Mesodermal cell (in vitro differentiated cells): ENCODE measurements at regions not wholly inside any gene's neighbourhood (a gene's known extent, or its start where the extent isn't known, plus 50 kb on each side); places are given as distances from the start of the nearest gene placed in this dataset.

Experiments
- H3K27ac ChIP-seq: 2 replicates; pipeline ENCODE4 v1.7.0; 2013; ENCODE audit warnings: mild to moderate bottlenecking, low read depth, low read length, moderate library complexity; ENCODE audit not compliant: severe bottlenecking
- H3K36me3 ChIP-seq: 2 replicates; pipeline ENCODE4 v1.7.1; 2013; ENCODE audit warnings: mild to moderate bottlenecking, low read length, moderate library complexity; ENCODE audit not compliant: control insufficient read depth, insufficient read depth
- H3K4me1 ChIP-seq: one replicate; pipeline ENCODE4 v1.7.1; 2013; ENCODE audit warnings: mild to moderate bottlenecking, low read length; ENCODE audit not compliant: insufficient read depth, control insufficient read depth, poor library complexity, severe bottlenecking
- H3K4me3 ChIP-seq: 2 replicates; pipeline ENCODE4 v1.7.0; 2013; ENCODE audit warnings: low read length, control low read depth, mild to moderate bottlenecking; ENCODE audit not compliant: insufficient read depth, poor library complexity, severe bottlenecking; ENCODE audit errors: extremely low read depth
- H3K9me3 ChIP-seq: 2 replicates; pipeline ENCODE4 v1.7.1; 2013; ENCODE audit warnings: mild to moderate bottlenecking, low read length, moderate library complexity; ENCODE audit not compliant: control insufficient read depth
- WGBS, 2 experiments: methylation state at CpG; one replicate each; pipeline ENCODE4 v1.1.5; 2013; ENCODE audit warnings: missing lambda C conversion rate in 2 of 2; ENCODE audit not compliant: insufficient coverage in 2 of 2; 5-methylcytosine and 5-hydroxymethylcytosine counted together

DNA sequence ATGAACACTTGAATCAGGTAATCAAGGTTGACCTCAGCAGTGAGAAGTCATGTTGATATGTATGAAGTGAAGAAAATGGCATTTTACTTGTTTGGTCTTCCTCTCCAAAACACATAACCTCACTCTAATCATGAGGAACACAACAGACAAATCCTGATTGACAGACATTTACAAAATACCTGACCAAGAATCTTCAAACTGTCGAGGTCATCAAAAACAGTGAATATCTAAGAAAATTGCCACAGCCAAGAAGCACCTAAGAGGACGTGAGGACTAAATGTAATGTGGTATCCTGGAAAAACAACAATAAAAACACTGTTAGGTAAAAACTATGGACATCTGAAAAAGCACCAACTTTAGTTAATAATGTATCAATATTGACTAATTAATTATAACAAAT lies 129.5 kb upstream of the MAGEB18 start:
- Histone ChIP-seq H3K4me3 (no peak overlapping the region), H3K9me3 (no peaks in the 10 kb centered on the region), H3K27ac (no peak overlapping the region), H3K36me3 (no peaks in the 10 kb centered on the region), H3K4me1 (no peaks in the 10 kb centered on the region)
- WGBS, 2 experiments: no CpG with 5 or more reads among the region's 2 CpGs

DNA sequence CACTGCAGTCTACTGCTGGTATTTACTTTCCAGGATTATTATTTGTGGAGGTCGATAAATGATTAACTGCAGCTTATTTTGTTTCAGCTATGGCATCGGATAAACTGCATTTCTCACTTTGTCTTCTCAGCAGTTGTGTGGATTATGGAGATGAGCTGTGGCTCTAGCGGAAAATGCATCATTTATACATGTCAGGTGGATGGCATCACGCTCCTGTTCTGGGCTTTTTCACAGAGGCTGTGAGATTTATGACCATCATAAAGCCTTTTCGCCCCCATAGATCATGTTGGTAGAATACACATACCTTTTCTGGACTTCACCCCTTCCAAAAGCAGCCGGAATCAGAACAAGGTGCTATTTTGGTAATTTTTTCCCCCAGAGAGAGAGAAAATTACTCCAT lies 118.8 kb upstream of the MAGEB18 start:
- Histone ChIP-seq H3K9me3 (no peaks in the 10 kb centered on the region), H3K4me3 (no peak overlapping the region), H3K36me3 (no peaks in the 10 kb centered on the region), H3K27ac (no peak overlapping the region), H3K4me1 (no peaks in the 10 kb centered on the region)
- WGBS, 2 experiments: 57% methylated on average over 1 of the region's 6 CpGs; no CpG with 5 or more reads in 1 of the 2 experiments

DNA sequence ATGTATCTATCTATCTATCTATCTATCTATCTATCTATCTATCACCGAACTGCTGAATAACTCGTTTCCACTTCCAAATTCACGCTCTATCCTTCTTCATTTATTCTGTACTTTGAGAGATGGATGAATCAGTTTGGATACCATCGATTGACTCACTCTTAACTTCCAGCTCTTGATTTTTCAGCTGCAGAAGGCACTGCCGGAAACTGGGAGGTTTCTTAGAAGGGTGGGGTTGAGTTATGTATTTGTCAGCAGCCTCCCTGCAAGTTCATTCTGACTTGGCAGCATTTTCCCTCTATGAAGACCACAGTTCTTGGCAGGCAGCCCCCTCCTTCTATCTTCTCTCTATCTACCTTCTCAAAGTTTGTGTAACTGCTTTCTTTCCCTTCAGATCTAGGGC lies 112.0 kb upstream of the MAGEB18 start:
- Histone ChIP-seq H3K36me3 (no peaks in the 10 kb centered on the region), H3K4me1 (no peaks in the 10 kb centered on the region), H3K4me3 (no peak overlapping the region), H3K27ac (no peak overlapping the region), H3K9me3 (no peaks in the 10 kb centered on the region)
- no CpG with 5 or more reads among the region's 5 CpGs for WGBS, 2 experiments

DNA sequence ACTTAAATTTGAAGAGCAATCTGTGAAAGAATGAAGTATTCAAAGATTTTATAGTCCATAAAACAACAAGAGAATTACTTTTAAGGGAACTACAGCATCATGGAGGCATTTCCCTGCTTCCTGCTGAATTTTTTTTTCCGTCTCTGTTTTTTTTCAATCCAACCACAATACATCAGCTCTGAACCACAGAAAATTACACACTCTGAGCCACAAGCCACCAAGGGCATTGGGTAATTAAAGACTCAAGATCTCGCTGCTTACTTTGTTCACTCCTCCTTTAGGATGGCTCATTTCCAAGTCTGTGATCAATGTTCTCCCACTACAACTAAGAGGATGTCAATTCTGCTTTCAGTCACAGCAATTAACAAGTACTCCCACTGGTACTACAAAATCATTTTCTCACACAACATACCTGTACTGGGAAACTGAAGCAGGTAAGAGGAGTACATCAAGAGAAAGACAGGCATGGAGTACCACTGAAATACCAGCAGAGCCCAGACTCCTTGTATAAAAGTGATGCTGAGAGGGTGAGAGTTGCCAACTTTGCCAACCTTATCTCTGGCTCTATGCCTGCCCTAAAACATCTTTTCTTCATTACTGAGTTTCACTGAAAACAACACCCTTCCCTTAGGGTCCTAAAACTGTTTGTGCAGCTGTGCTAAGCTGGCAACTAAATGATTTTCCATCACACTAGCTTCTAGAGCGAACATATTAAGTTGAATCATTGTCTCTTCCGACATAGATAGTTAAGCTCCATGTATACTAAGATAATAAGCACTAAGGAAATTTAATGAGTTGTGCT lies 105.8 kb upstream of the MAGEB18 start:
- Histone ChIP-seq H3K4me1 (no peaks in the 10 kb centered on the region), H3K27ac (no peak overlapping the region), H3K4me3 (no peak overlapping the region), H3K36me3 (no peaks in the 10 kb centered on the region), H3K9me3 (no peaks in the 10 kb centered on the region)
- 79% methylated on average over 2 of the region's 4 CpGs; no CpG with 5 or more reads in 1 of the 2 experiments for WGBS, 2 experiments

DNA sequence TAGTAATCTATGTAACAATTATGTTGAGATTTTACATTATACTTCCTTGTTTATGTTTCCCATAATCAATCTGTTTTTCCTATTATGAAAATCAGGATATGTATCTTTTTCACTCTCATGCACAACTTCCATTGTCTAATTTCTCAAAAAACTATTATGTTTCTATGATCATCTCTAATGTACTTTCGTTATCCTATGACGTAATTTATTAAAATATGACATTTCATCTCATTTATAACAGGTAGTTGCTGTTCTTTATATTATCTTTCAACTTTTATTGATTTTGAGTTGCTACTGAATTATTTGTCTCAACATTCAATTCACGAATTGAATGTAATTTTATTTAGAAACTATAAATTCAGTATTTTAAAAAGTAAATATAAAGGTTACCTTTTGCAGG lies 100.8 kb upstream of the MAGEB18 start:
- no peaks in the 10 kb centered on the region for H3K9me3 ChIP-seq
- H3K4me1 ChIP-seq: no peaks in the 10 kb centered on the region
- no CpG with 5 or more reads among the region's 3 CpGs for WGBS, 2 experiments
- H3K4me3 ChIP-seq: no peak overlapping the region
- H3K36me3 ChIP-seq: no peaks in the 10 kb centered on the region
- H3K27ac ChIP-seq: no peak overlapping the region

DNA sequence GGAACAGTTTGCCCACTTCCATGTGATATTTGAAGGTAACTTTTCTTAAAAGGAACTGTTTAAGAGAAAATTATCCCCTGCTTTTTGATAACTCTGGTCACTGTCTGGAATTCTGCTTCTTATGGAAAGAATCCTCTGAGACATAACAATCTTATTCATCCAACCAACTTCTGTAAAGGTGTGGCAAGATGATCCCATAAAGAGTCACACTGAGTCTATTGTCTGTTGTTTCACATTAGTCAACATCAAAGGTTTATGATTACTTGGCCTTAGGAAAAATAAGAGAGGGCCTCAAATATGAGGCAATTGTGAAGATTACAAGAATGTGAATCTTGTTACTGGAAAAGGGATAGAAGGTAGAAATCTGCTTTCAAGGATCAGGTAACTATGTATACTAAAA lies 88.0 kb upstream of the MAGEB18 start:
- Histone ChIP-seq H3K4me1 (no peaks in the 10 kb centered on the region), H3K27ac (no peak overlapping the region), H3K36me3 (no peaks in the 10 kb centered on the region), H3K4me3 (no peak overlapping the region), H3K9me3 (no peaks in the 10 kb centered on the region)

DNA sequence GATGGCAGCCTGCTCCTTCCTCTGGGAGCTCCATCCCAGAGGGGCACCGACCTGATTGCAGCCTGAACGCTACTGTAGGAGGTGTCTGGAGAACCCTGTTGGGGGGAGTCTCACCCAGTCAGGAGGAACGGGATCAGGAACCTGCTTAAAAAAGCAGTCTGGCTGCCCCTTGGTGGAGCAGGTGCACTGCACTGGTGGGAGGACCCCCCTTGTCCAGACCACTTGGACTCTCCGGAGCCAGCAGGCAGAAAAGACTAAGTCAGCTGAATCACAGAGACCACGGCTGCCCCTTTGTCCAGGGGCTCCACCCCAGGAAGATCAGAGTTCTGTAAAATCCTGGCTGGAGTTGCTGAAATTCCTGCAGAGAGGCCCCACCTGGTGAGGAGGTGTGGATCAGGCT lies 67.3 kb upstream of the MAGEB18 start:
- Histone ChIP-seq H3K36me3 (no peaks in the 10 kb centered on the region), H3K27ac (no peak overlapping the region), H3K9me3 (no peaks in the 10 kb centered on the region), H3K4me3 (no peak overlapping the region), H3K4me1 (no peaks in the 10 kb centered on the region)
- 83 to 100% methylated on average over 1 to 2 of the region's 5 CpGs for WGBS, 2 experiments

DNA sequence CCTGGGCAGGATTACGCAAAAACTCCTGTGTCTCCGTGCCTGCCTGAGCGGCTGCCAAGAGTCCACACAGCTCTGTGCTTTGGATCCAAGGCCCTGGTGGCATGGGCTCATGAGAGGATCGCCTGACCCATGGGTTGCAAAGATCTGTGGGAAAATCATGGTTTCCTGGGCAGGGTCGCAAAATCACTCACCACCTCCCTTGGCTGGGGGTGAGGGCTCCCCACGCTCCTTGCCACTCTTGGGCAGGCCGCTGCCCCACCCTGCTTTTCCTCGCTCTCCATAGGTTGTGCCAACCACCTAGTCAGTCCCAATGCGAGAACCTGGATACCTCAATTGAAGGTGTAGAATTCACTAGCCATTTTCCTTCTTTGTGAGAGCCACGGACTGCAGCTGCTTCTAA lies 66.5 kb upstream of the MAGEB18 start:
- no peak overlapping the region for H3K27ac ChIP-seq
- WGBS, 2 experiments: 82 to 100% methylated on average over 1 to 3 of the region's 10 CpGs
- no peaks in the 10 kb centered on the region for H3K36me3 ChIP-seq
- no peaks in the 10 kb centered on the region for H3K9me3 ChIP-seq
- H3K4me1 ChIP-seq: no peaks in the 10 kb centered on the region
- no peak overlapping the region for H3K4me3 ChIP-seq

DNA sequence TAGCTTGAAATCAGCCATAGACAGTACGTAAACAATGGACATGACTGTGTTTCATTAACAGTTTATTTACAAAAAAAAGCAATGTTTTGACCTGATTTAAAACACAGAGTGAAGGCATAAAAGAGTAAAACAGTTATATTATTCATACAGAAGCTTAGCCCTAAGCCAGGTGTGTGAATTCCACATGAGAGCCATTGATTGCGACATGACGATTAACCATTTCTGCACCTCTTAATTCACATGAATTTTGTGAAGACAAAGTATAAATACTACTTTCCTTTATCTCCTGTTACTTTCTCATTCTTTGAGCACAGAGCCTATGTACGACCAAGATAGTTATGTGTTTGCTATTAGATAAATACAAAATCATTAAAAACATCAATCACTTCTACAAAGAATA lies 55.0 kb upstream of the MAGEB18 start:
- no CpG with 5 or more reads among the region's 4 CpGs for WGBS, 2 experiments
- H3K4me1 ChIP-seq: no peaks in the 10 kb centered on the region
- H3K36me3 ChIP-seq: no peaks in the 10 kb centered on the region
- no peak overlapping the region for H3K4me3 ChIP-seq
- no peaks in the 10 kb centered on the region for H3K9me3 ChIP-seq
- no peak overlapping the region for H3K27ac ChIP-seq
